Bronchial epithelial cell (primary cell): ENCODE measurements at regions not wholly inside any gene's neighbourhood (a gene's known extent, or its start where the extent isn't known, plus 50 kb on each side); places are given as distances from the start of the nearest gene placed in this dataset.

Experiments
- DNase-seq: peaks from one replicate; pipeline ENCODE4 v3.0.0-alpha.2; 2010; ENCODE audit warnings: low read depth
- FAIRE-seq: peaks from 2 replicates; lab custom pipeline; 2011; peaks lifted over from hg19 to GRCh38; lab: Jason Lieb, UNC
- H3K27me3 ChIP-seq: 2 replicates; pipeline ENCODE4 v1.5.1; 2011; ENCODE audit warnings: low read length; ENCODE audit not compliant: control insufficient read depth, insufficient read depth
- H3K36me3 ChIP-seq: 2 replicates; pipeline ENCODE4 v1.5.1; 2011; ENCODE audit warnings: low read length; ENCODE audit not compliant: control insufficient read depth, insufficient read depth
- H3K4me3 ChIP-seq: 2 replicates; pipeline ENCODE4 v1.5.1; 2011; ENCODE audit warnings: mild to moderate bottlenecking, low read depth, low read length, control low read depth
- TF ChIP-seq, protein P1 (sequence below): IDR thresholded peaks from 2 replicates; pipeline ENCODE4 v1.5.1; 2011; ENCODE audit warnings: mild to moderate bottlenecking, moderate library complexity, low read length, control low read depth, inconsistent platforms; ENCODE audit not compliant: insufficient read depth, severe bottlenecking

DNA sequence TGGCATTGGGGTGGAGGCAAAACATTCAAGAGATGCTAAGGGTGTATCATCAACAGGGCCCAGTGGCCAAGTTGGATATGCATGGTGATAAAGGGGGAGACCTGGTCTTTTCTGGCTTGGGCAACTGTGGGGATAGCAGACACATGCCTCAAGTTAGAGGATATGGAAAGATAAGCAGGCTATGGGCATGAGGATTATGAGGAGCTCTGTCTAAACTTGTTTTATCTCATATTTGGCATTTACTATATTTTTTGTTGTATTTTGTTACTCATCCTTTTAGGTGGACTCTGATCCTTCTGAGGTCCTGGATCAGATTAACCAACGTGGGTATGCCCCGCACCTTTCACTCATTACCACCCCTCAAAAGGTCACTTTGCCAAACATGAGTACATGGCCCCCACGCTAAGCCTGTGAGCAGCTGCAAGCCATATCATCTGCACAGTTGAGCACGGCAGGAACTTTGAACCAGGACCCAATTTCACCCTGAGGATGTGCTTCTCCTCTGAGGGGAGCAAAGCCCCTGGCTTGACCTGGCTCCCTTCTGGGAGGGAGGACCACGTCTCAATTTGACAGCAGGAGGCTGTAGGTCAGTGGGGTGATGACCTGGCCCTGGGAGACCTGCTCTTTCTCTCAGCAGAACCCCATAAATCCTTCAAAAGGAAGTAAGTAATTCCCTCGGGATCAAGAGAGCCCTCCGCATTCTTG, 71.1 kb upstream of the CD180 start:
- TF ChIP-seq, protein P1, sequence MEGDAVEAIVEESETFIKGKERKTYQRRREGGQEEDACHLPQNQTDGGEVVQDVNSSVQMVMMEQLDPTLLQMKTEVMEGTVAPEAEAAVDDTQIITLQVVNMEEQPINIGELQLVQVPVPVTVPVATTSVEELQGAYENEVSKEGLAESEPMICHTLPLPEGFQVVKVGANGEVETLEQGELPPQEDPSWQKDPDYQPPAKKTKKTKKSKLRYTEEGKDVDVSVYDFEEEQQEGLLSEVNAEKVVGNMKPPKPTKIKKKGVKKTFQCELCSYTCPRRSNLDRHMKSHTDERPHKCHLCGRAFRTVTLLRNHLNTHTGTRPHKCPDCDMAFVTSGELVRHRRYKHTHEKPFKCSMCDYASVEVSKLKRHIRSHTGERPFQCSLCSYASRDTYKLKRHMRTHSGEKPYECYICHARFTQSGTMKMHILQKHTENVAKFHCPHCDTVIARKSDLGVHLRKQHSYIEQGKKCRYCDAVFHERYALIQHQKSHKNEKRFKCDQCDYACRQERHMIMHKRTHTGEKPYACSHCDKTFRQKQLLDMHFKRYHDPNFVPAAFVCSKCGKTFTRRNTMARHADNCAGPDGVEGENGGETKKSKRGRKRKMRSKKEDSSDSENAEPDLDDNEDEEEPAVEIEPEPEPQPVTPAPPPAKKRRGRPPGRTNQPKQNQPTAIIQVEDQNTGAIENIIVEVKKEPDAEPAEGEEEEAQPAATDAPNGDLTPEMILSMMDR = no peak
- no peaks in the 10 kb centered on the region for H3K27me3 ChIP-seq
- FAIRE-seq (no peak), DNase-seq (peak; percentile 57)
- no peak overlapping the region for H3K4me3 ChIP-seq
- no peaks in the 10 kb centered on the region for H3K36me3 ChIP-seq

DNA sequence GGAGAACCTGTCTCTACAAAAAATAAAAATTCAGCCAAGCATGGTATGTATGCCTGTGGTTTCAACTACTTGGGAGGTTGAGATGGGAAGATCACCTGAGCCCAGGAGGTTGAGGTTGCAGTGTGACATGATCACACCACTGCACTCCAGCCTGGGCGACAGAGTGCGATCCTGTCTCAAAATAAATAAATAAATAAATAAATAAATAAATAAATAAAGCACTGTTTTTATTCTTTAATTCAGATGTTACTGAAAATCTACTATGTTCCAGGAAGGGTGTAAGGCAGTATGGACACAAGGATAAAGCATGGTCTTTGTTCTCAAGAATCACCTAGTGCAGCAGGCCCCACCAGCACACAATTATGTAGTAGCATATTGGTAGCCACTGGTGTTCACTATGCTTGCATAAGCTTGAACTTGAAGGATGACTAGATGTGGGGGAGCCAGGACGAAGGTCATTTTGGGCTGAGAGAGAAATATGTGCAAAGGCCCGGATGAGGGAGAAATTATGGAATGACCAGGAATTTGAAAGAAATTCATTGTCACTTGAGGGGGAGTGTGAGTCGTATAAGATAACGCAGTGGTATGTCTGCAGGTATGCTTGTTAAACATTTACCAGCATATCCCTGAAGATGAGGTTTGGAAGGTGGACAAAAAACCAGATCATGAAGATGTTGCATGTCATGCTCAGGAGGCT, 70.2 kb upstream of the CD180 start:
- FAIRE-seq (no peak), DNase-seq (no peak)
- TF ChIP-seq, protein P1 = no peak
- Histone ChIP-seq H3K36me3 (no peaks in the 10 kb centered on the region), H3K4me3 (no peak overlapping the region), H3K27me3 (no peaks in the 10 kb centered on the region)

DNA sequence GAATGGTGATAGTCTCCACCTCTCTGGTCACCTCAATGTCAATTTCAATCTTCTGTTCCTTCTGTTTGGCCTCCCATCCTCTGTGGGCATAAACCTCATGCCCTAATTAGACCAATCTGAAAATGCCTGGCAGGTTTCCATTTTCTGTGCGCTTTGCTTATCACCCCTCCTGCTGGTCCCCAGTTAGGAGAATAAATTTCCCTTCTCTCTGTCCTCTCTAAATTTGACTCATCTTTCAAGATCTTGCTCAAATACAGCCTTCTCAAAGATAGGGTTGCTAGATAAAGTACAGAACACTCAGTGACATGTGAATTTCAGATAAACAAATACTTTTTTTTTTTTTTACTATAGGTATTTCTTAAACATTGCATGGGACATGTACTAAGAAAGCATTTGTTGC, 69.4 kb upstream of the CD180 start:
- Histone ChIP-seq H3K27me3 (no peaks in the 10 kb centered on the region), H3K4me3 (no peak overlapping the region), H3K36me3 (no peaks in the 10 kb centered on the region)
- TF ChIP-seq, protein P1 = no peak
- FAIRE-seq (no peak), DNase-seq (no peak)

DNA sequence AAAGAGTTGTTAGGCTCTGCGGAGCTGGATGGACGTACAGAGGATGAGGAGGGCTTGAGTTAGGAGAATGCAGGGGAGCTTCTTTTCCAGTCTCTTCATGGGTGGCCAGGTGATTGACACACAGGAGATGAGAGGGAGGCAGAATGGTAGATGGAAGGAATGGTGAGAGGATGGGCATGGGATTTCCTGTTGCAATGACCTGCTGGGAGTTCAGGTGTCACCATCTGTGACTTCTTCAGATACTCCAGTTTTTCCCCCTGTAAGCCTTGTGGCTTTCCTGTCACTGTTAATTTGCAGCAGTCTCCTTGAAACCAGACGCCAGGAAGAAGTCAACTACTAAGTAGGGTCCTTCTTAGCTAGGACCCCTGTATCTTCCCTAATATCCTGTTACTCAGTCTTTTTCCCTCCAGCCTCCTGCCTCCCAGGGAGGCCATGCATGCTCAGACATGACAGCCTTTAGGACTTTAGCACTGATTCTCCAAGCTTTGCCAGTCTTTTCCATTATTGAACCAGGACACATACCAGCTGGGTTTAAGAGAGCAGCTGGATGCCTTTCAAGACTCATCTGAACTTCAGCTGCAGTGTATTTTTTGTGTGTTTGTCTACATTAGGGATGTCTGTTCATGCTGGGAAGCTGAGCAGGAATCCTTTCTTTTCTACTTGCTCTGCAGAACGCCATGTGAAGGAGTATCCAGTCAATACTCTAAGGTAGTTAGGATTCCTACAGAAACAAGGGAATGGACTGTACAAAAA, 67.2 kb upstream of the CD180 start:
- peak; percentile 55 for FAIRE-seq

DNA sequence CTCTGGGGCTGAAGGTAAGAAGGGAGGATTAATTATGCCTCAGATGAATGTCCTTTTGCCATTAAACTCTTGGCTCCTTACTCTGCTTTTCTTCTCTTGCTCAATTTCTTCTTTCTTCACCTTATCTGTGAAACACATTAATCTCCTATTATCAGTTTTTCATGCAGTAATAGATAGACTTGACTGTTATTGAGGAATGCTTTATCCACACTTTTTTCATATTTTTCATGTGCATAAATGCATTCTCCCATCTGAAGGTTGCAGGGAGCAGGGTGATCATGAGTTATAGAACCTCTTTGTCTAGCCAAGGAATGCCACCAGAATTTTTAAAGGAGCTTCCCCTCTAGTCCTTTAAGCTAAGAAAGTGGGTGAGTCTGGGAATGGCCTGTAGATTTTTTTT, 66.4 kb upstream of the CD180 start:
- FAIRE-seq (no peak), DNase-seq (no peak)
- no peaks in the 10 kb centered on the region for H3K36me3 ChIP-seq
- no peaks in the 10 kb centered on the region for H3K27me3 ChIP-seq
- H3K4me3 ChIP-seq = no peak overlapping the region
- TF ChIP-seq, protein P1 = no peak

More for the DNA sequence above, 67.2 kb upstream of the CD180 start:
- Histone ChIP-seq H3K4me3 (no peak overlapping the region), H3K27me3 (no peaks in the 10 kb centered on the region), H3K36me3 (no peaks in the 10 kb centered on the region)
- no peak for DNase-seq
- TF ChIP-seq, protein P1 = no peak
